ENCODE measurements at regions not wholly inside any gene's neighbourhood (a gene's known extent, or its start where the extent isn't known, plus 50 kb on each side); places are given as distances from the start of the nearest gene placed in this dataset.

DNA sequence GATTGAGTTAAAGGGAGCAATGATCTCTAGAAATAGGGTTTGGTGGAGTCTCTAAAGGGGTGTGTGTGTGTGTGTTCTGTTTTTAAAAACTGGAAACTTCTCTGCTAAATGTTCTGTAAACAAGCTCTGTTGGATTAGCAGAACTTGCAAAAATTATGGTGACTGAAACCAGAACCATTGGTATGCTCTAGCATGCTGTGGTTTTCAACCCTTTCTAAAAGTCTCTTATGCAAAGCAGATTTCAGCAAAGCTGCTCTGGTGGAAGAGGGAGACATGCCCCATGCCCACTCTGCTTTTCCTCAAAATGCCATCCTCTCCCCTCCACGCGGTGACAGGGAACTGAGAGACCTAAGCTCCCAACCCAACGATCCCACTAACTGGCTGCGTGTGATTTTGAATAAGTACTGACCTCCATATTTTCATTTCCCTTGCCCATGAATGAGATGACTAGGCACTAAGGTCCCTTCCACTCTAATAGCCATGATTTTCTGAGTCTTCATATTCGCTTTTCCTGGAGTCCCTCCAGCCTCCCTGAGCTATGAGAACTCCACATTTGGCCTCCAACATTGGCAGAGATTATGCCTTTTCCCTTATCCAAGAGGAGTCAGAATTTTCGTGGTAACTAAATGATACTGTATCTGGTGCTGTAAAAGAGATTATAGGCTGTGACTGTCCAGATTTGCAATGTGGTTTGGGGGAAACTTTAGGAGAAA is 117.3 kb upstream of the PALS2 start:
- POLR2A ChIA-PET: no interaction called here

DNA sequence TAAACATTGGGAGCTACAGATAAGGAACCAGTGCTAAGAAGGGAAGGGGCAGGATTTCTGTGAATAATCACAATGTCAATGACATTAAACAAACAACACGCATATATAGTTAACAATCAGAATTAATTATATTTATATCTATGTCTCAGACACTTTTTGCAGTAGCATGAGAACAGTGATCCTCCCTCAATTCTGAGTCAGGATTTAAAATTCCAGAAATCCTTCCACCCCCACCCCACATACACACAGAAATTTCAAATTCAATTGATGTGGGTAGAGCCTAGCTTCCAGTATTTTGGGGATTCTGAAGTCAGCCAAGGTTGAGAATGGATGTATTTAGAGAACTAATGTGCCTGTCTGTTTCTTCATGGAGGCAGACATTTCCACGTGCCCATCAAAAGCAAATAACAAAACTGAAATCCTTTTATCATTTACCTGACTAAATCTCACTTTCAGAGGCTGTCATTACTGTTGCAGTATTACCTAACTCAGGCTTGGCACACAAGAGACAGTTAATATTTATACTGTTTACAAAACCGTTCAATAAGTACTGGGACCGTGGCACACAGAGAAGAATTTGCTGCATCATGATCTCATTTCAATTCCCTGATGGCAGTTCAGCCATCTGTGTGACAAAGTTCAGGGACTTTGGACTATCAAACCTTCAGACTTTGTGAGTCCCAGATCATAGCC is 116.6 kb upstream of the PALS2 start:
- POLR2A ChIA-PET: no interaction called here
- Histone ChIP-seq H3K4me3 (ENCODE audit: low read depth, low read length) (no peak overlapping the region), H3K27me3 (ENCODE audit: control insufficient read depth, insufficient read depth, low read length) (peaks cover 2% of the 10 kb centered on the region), H3K9me3 (ENCODE audit: control insufficient read depth, insufficient read depth, low read length) (no peaks in the 10 kb centered on the region), H3K27ac (ENCODE audit: low read depth, low read length) (no peak overlapping the region)
- CTCF ChIA-PET: interaction anchor here (0.6 to 1.1 kb wide), 2 partner anchors 10 to 724 kb away, joined by 3 read pairs; no protein-coding TSS in a partner anchor
- DNase-seq (ENCODE audit: low read depth, low spot score): no peak
- TF ChIP-seq, protein P1, sequence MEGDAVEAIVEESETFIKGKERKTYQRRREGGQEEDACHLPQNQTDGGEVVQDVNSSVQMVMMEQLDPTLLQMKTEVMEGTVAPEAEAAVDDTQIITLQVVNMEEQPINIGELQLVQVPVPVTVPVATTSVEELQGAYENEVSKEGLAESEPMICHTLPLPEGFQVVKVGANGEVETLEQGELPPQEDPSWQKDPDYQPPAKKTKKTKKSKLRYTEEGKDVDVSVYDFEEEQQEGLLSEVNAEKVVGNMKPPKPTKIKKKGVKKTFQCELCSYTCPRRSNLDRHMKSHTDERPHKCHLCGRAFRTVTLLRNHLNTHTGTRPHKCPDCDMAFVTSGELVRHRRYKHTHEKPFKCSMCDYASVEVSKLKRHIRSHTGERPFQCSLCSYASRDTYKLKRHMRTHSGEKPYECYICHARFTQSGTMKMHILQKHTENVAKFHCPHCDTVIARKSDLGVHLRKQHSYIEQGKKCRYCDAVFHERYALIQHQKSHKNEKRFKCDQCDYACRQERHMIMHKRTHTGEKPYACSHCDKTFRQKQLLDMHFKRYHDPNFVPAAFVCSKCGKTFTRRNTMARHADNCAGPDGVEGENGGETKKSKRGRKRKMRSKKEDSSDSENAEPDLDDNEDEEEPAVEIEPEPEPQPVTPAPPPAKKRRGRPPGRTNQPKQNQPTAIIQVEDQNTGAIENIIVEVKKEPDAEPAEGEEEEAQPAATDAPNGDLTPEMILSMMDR (IDR thresholded peaks at IDR 0.05; ENCODE audit: low read depth, low read length): no peak

More for the DNA sequence above, 117.3 kb upstream of the PALS2 start:
- H3K27ac ChIP-seq (ENCODE audit: low read depth, low read length): no peak overlapping the region
- CTCF ChIA-PET: no interaction called here
- TF ChIP-seq, protein P1 (IDR thresholded peaks at IDR 0.05; ENCODE audit: low read depth, low read length): no peak
- H3K4me3 ChIP-seq (ENCODE audit: low read depth, low read length): no peak overlapping the region
- no peak for DNase-seq (ENCODE audit: low read depth, low spot score)
- H3K9me3 ChIP-seq (ENCODE audit: control insufficient read depth, insufficient read depth, low read length): no peaks in the 10 kb centered on the region
- peaks cover 2% of the 10 kb centered on the region for H3K27me3 ChIP-seq (ENCODE audit: control insufficient read depth, insufficient read depth, low read length)

DNA sequence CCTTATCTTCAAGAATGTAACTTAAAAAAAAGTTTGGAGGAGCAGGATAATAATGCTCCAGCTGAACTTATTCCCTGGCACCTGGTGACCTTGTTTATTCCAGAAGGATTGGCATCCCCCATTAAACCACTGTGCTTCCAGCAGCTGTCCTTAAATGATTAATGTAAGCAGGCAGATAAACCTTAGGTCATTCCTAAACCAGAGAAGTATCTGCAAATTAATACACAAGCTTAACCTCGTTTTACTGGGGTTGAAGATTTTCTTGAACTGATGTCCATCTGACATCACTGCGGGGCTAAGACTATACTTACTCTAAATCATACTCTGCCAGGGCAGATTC is 116.1 kb upstream of the PALS2 start:
- ChIA-PET CTCF (interaction anchor here (0.6 to 1.1 kb wide), 2 partner anchors 11 to 723 kb away, joined by 3 read pairs; no protein-coding TSS in a partner anchor), POLR2A (no interaction called here)
- TF ChIP-seq, protein P1 (IDR thresholded peaks at IDR 0.05; ENCODE audit: low read depth, low read length): no peak
- no peak overlapping the region for H3K4me3 ChIP-seq (ENCODE audit: low read depth, low read length)
- H3K27ac ChIP-seq (ENCODE audit: low read depth, low read length): no peak overlapping the region
- H3K9me3 ChIP-seq (ENCODE audit: control insufficient read depth, insufficient read depth, low read length): no peaks in the 10 kb centered on the region
- DNase-seq (ENCODE audit: low read depth, low spot score): no peak
- peaks cover 2% of the 10 kb centered on the region for H3K27me3 ChIP-seq (ENCODE audit: control insufficient read depth, insufficient read depth, low read length)

DNA sequence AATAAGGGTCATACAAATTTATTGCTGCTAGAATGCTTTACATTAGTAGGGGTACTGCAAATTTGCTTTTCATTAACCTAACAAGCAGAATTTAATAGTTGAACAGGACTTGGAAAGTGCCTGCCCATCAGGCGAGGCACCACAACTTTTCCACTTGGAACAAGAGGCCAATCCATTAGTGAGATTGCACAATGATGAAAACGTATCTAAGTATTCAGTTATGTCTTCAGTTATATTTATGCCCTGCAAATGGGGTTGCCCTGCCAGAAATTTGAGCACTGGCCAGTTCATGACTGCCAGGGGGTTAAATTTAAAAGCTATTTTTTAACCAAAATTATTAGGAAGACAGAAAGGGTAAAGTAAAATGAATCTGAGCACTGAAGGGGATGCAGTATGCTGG is 111.1 kb upstream of the PALS2 start:
- no peak overlapping the region for H3K27ac ChIP-seq (ENCODE audit: low read depth, low read length)

More for the DNA sequence above, 111.1 kb upstream of the PALS2 start:
- ChIA-PET POLR2A (no interaction called here), CTCF (no interaction called here)
- DNase-seq (ENCODE audit: low read depth, low spot score): no peak
- H3K27me3 ChIP-seq (ENCODE audit: control insufficient read depth, insufficient read depth, low read length): peaks cover 2% of the 10 kb centered on the region
- TF ChIP-seq, protein P1 (IDR thresholded peaks at IDR 0.05; ENCODE audit: low read depth, low read length): no peak
- H3K9me3 ChIP-seq (ENCODE audit: control insufficient read depth, insufficient read depth, low read length): no peaks in the 10 kb centered on the region
- H3K4me3 ChIP-seq (ENCODE audit: low read depth, low read length): no peak overlapping the region
